ENCODE measurements at regions not wholly inside any gene's neighbourhood (a gene's known extent, or its start where the extent isn't known, plus 50 kb on each side); places are given as distances from the start of the nearest gene placed in this dataset.

- TF ChIP-seq CTCF (IDR thresholded peaks at IDR 0.05) (no peak), POLR2A (IDR thresholded peaks at IDR 0.05) (no peak)
These were observed 1018.5 kb downstream of the LRFN5 start for GRCh38 chr14:42624980-42625761.
